HS-5 (cell line): ENCODE measurements at regions not wholly inside any gene's neighbourhood (a gene's known extent, or its start where the extent isn't known, plus 50 kb on each side); places are given as distances from the start of the nearest gene placed in this dataset.
"Not testable (repeated sequence)": the region's sequence is repeated elsewhere in the genome, so short reads cannot be mapped to it uniquely, and the experiment has no call there.

ENCODE experiments used
- DNase-seq: peaks from one replicate; pipeline ENCODE4 v3.0.0-alpha.2; 2012; ENCODE audit warnings: low read depth

DNA sequence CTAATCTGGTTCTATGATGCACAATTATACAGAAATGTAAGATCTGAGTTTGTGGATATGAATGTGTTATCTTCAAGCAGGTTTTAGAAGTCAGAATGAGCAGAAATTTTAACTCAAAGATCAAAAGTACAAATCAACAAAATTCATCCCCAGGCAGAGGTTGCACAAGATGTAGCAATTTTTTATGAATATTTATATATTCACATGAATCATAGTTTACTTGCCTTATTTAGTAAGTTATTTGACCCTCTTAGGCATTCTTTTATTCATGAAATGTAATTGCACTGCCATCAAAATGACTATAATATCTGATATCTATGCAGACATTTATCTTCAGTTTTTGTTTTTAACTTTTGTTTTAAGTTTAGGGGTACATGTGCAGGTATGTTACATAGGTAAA lies 103.1 kb upstream of the DAZL start:
- DNase-seq = no peak

DNA sequence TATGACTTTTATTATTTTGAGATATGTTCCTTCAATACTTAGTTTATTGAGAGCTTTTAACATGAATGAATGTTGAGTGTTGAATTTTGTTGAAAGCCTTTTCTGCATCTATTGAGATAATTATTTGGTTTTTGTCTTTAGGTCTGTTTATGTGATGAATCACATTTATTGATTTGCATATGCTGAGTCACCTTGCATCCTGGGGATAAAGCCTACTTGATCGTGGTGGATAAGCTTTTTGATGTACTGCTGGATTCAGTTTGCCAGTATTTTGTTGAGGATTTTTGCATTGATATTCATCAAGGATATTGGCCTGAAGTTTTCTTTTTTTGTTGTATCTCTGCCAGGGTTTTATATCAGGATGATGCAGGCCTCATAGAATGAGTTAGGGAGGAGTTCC lies 106.5 kb upstream of the DAZL start:
- DNase-seq = not testable (repeated sequence)

- DNase-seq = no peak
Measured at GRCh38 chr3:16715281-16715680, 110.1 kb upstream of the DAZL start.

DNA sequence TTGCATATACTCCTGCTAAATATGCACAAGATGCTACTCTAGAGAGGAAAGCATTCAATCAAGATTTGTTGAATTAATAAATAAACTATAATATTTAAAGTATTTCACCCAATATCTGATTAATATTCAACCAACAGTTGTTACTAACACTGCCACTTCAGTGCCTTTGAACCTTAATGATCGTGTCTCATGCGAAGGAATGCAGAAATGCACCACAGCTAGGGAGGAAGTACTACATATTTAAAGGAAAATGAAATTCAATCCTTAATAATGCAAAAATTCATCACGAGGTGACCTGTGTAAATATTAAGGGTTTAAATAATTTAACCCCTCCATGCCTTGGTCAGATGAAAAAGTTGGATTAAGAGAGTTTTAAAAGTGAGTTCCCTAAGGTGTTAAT lies 114.2 kb upstream of the DAZL start:
- no peak for DNase-seq

DNA sequence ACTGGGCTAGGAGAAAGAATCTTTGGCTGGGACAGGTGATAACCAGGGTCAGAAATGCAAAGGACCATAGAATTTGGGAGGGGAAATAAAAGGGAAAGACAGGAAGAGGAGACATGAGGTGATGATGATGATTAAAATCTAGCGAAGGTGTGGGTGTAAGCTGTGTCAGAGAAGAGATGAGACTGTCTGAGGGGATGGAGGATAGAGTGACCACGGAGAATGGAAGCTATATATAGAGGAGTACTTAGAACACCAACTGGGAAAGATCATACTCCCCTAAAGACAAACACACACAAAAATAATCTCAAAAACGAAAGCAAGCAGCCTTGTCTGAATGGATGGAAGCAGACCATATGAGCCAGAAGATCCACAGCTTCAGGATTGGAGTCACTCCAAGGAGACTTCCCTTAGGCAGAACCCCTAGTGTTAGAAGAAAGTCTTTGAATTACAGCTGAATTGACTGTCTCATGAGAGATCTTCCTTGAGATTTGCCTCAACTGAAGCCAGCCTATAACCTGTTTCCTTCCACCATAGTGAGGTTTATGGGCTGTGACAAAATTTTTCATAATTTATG lies 115.2 kb upstream of the DAZL start:
- DNase-seq = no peak

- DNase-seq = no peak
Measured at GRCh38 chr3:16721494-16721893, 116.3 kb upstream of the DAZL start.

GRCh38 chr3:16723978-16724377 lies 118.8 kb upstream of the DAZL start:
- DNase-seq = no peak

- no peak for DNase-seq
Measured at GRCh38 chr3:16724487-16724886, 119.3 kb upstream of the DAZL start.

GRCh38 chr3:16725972-16726371 lies 120.7 kb upstream of the DAZL start:
- no peak for DNase-seq

GRCh38 chr3:16728770-16729745 lies 123.8 kb upstream of the DAZL start:
- DNase-seq = peak; percentile 81

DNA sequence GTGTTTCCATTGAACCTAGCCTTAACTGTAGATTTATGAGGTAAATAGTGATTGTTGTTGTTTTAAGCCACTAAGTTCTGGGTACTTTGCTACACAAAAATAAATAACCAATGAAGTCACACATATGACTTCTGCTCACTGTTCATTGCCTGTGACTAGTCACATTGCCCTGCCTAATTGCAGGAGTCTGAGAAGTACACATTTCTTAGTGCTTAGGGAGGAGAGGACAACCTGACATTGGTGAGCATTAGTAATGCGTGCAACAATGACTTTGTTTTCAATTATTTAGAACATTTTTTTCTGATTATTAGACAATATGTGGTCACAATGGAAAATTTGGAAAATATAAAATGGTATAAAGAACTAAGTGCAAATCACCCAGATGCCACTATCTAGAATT lies 133.2 kb upstream of the DAZL start:
- DNase-seq = no peak

- peak; percentile 73 for DNase-seq
Measured at GRCh38 chr3:16739541-16740105, 134.4 kb upstream of the DAZL start.

DNA sequence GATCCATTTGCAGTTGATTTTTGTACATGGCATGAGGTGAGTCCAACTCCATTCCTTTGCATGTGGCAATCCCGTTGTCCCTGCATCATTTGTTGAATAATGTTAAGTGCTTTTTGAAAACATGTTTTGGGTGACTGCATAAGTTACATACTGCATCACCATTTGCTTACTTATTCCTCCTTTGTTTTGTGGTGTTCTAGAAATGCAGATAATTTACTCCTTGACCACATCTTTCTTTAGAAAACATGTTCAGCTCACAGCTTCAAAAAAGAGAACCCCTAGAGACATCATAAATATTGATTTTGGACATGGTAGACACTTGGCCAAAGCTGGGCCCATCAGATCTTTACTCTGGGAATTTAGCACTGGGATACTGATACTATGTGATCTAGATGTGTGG lies 135.3 kb upstream of the DAZL start:
- DNase-seq = no peak

DNA sequence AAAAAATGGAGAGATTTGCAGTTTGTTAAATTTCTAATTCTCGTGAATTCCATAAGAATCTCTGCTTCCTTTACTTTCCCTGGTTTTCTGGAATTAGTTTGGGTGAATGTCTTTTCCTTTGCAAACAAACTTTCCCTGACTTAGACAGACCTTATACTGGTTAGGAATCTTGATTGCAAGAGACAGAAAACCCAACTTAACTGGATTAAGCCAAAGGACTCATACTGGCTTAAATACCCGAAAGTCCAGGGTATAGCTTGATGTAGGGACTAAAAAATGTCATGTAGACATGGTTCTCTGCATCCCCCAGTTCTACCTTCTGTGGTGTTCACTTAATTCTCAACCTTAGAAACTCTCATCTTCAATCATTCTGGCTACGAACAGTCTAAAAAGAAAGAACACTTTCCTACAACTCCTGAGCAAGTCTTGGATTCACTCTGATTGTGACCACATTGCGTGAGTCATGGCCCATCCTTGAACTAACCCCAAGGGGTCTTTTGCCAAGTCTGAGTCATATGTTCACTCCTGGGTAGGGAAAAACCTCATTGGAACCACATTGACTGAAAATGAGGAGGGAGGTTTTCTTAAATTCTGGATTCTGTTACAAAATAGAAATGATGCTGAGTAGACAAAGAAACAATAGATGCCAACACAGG lies 136.0 kb upstream of the DAZL start:
- peak; percentile 73 for DNase-seq

GRCh38 chr3:16741890-16742289 lies 136.7 kb upstream of the DAZL start:
- DNase-seq = no peak

GRCh38 chr3:16743276-16743675 lies 138.1 kb upstream of the DAZL start:
- DNase-seq = no peak

- DNase-seq = no peak
Measured at GRCh38 chr3:16759227-16759903, 125.4 kb upstream of the PLCL2 start.

GRCh38 chr3:16761571-16761970 lies 123.2 kb upstream of the PLCL2 start:
- peak; percentile 50 for DNase-seq

DNA sequence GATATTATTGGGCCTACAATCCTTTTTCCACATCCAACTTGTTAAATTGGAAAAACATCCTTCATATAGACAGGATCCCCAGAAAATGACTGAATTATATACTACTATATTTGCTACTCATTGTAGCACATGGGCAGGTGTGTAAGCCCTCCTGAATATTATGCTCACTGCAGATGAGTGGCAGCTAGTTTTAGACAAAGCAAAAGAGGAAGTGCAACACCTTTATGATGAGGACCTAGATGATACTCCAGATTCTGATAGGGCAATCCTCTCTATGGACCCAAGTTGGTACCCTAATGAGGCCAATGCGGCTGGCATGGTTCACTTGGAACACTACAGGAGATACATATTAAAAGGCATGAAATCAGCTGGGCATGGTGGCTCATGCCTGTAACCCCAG lies 119.1 kb upstream of the PLCL2 start:
- DNase-seq = no peak

GRCh38 chr3:16767006-16767405 lies 117.7 kb upstream of the PLCL2 start:
- DNase-seq = no peak

DNA sequence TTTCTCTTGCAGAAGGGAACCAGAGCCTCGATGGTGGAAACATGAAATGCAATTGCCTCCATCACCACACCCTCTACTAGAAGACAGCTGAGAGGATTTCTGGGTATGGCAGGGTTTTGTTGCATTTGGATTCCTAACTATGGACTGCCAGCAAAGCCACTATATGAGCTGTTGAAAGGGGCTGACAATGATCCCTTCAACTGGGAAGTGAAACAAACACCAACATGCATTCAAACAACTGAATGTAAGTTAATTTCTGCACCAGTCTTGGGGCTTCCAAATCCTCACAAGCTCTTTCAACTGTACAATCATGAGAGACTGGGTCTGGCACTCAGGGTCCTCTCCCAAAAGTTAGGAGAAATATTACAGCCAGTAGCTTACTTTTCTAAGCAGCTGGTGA lies 116.7 kb upstream of the PLCL2 start:
- DNase-seq = no peak

GRCh38 chr3:16768956-16769355 lies 115.8 kb upstream of the PLCL2 start:
- DNase-seq = no peak
